Activated CD8-positive, alpha-beta memory T cell treated with anti-CD3 and anti-CD28 coated beads, Interleukin-2, amount 50 U/mL, for 24 hours (primary cell): ENCODE measurements at regions not wholly inside any gene's neighbourhood (a gene's known extent, or its start where the extent isn't known, plus 50 kb on each side); places are given as distances from the start of the nearest gene placed in this dataset.

Experiments used
- DNase-seq: peaks from one replicate; pipeline ENCODE4 v3.0.0-alpha.2; 2020; ENCODE audit errors: extremely low read depth

DNA sequence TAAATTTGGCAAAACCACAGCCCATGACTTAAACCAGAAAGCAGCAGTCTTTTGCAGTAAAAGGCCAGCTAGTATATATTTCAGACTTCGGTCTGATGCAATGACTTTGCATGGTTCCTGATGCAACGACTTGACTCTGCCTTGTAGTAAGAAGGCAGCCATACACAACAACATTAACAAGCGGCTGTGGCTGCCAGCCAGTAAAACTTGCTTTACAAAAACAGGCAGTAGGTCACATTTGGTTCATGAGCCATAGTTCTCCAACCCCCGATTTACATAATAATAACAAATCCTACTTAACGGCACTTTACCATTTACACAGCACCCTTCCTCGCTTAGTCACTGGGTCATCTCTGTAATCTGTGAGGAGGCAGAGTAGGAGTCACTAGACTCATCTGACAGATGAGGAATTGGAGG lies 410.3 kb downstream of the LRATD1 start:
- no peak for DNase-seq

DNA sequence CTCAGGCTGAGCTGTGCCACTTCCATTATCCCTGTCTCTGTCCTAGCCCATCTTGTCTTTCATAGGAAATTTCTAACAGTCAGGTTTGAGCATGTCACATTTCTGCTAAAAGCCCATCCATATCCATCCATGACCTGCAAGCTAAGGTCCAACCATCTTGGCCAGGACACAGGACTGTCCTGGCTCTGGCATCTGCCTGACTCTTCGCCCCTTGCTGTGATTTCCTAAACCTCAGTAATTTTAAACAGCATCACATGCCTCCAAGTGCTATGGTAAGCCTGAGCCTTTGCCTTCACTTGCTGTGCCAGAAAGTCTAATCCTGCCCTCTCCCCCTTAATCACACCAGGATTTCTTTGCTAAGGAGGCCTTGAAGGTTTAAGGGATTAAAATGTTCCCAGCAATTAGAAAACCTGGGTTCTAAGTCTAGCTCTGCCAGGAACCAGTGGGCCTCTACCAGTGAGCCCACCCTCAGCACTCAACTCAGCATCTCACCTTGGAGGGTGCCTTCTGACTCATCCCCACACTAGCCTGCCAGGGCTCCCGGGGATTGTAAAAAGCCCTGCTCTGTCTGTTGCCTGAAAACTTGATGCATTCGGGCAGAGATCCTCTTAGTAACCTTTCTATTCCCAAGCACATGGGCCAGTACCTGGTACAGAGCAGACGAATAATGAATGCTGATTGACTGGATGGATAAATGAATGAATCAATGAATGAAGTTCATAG lies 411.0 kb downstream of the LRATD1 start:
- no peak for DNase-seq

- no peak for DNase-seq
Measured at GRCh38 chr2:15045054-15045453, 412.5 kb downstream of the LRATD1 start.

DNA sequence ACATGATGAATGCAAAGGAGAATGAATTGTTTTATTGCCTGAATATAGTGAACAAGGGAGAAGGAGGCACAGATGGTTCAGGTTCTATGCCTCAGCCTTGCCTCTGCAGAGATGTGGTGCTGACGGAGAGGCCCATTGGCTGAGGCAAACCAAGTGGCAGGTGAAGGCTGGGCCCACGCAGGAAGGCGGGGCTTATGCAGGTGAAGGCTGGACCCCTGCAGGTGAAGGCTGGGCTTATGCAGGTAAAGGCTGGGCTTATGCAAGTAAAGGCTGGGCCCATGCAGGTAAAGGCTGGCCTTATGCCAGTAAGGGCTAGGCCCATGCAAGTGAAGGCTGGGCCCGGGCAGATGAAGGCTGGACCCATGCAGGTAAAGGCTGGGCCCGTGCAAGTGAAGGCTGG lies 414.7 kb downstream of the LRATD1 start:
- DNase-seq: no peak

DNA sequence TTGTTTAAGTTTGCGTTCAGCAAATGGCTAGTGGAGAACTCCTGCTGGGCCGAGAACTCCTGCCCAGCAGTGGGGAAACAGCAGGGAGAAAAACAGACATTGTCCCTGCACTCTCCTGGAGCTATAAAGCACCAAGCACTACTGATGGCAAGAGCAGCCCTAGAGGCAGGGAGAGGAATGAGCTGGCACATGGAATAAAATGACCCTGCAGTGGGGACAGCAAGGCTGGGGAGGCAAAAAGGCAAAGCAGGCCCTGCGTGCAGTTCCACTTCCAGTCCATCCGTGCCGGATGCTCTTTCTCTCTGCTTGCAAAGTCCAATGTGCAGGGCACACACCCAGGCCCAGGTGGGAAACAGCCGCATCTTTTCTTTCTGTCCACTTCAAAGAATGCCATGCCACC lies 415.5 kb downstream of the LRATD1 start:
- DNase-seq: no peak

DNA sequence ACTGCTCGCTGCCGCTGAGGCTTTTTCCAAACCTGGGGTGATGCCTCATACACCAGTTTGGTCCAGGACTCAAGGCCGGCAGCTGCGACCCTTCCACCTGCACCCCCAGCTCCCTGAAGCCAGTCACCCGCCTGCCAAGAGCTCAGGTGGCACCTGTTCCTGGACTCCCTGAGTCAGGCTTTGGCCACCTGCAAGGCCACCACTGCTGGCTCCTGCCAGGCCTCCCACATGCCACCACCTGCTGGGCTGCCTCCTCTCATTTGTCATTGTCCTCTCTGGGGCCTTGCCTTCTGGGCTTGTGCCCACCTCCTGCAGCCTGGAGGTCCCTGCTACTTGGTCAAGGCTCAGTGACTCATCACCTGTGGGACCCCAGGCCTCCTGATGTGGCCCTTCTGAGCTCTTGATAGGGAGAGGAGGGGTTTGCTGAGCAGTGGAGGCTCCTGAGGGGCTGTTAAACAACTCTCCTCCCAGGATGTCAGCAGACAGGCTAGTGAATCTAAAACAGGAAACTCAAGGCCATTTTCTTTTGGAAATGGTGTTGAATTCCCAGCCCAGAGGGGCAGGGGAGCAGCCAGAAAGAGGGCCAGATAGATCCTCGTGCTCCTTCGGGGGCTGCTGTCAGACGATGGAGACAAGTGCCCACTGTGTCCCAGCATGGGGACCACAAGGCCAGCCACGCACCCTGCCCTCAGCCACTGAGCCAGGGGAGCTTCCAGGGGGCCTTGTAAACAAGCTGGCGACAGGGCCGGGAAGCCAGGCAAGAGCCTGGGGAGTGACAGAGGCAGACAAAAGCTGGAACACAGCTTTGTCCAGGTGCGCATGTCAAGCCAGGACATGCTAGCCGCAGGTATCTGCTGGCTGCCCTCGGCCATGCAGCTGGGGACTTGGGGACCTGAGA lies 416.8 kb downstream of the LRATD1 start:
- DNase-seq: no peak

- no peak for DNase-seq
Measured at GRCh38 chr2:15050483-15050882, 418.0 kb downstream of the LRATD1 start.

DNA sequence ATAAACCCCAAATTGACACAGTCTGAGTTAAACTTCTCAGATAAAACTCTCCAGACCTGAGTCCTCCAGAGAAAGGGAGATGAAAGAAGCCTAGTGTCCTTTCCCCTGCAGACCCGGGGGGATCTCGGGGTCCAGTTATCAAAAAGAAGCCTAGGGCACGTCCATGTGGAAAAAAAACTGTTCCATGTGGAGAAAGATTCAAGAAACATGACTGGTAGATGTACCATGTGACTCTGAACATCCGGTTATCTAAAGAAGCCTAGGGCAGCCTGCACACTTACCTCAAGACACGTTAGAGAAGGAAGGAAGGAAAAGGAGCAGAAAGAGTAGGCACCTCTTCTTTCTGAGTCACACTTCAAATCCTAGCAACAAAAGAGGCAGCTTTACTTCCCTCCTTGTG lies 421.0 kb downstream of the LRATD1 start:
- no peak for DNase-seq

DNA sequence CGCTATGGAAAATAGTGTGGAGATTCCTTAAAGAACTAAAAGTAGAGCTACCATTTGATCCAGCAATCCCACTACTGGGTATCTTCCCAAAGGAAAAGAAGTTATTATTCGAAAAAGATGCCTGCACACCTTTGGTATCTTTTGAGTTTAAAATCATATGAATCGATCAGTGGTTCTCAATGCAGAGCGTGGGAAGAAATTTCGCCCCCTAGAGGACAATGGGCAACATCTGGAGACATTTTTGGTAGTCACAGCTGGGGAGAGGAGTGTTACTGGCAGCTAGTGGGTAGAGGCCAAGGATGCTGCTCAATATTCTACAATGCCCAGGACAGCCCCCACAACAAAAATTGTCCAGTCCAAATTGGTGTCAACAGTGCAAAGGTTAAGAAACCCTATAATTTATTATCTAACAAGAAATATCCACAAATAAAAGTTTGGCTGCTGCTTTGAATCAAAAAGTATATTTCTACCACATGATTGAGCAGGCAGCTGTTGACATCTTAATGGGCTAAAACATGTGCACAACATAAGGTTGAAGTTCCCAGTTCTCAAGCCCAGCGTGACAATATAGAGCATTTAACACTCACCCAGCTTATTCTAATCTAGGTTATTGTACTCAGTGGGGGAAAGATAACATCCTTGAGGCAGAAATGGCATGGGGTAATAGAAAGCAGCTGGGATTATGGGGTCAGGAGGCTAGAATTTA lies 425.7 kb downstream of the LRATD1 start:
- DNase-seq: no peak

DNA sequence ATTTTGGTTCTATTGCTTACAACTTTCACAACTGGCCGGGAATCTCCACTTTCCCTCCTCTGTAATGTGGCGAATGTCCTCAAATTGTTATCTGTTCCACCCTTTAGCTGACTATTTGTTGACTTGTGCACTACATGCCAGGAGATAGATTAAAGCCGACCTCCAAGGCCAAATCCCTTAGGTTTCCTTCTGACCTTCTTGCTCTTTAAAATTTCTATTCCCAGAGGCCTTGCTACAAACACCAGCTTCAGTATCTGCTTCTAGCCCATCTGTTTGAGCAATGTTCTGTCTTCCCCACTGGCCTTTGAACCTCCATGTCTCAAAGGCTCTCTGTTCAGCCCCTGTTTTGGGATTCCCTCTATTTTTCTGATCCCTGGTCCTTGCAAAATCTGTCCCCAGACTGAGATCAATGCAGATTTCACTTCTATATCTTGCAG lies 426.2 kb downstream of the LRATD1 start:
- DNase-seq: no peak

DNA sequence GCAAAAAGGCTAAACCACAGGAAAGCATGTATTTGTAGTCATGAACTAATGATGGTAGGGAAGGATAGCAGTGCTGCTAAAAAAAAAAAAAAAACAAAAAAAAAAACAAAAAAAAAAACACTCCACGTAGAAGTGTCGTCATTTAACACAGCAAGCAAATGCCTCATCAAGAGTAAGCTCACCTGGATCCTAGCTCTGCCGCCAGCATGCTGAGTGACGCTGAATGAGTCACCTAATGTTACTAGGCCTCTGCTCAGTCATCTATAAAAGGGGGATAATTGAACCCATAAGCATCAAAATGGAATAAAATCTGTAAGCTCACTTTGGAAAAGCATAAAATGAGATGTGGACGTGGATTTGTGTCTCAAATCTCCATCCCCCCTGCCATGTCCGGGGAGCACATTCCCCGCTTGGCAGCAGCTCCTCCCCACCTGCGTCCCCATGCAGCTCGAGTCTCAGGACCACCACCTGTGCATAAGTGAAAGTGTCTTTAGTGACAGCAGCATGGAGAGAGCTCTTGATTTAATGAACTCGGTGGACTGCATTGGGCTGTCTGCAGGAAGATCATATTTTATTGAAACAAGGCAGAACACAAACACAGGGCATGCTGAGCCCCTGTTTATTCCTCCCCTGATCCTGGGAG lies 427.5 kb downstream of the LRATD1 start:
- DNase-seq: no peak

DNA sequence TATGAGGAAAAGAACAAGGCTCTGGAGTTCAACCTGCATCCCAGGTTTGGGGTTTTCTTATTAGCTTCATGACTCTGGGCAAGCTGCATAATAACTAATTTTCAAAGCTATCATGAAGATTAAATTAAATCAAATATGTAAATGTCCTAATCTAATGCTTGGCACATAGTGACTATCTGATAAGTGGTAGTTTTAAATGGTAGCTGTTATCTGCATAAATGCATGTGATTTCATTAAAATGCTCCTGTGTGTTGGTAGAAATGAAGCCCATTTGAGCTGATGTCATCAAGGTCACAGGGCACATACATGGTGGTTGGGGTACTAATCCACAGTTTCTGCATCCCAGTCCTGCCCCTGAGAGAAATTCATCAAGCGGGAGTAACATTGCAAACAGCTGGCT lies 428.8 kb downstream of the LRATD1 start:
- DNase-seq: no peak

DNA sequence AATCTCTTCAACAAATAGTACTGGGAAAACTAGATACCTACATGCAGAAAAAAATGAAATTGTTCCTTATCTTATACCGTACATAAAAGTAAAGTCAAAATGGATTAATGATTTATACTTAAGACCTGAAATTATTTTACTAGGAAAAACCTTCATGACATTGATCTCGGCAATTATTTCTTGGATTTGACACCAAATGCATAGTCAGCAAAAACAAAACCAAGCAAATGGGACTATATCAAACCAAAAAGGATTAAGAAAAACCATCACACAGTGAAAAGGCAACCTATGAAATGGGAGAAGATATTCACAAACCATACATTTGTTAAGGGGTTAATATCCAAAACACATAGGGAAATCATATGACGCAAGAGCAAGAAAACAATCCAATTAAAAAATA lies 433.6 kb downstream of the LRATD1 start:
- DNase-seq: no peak

DNA sequence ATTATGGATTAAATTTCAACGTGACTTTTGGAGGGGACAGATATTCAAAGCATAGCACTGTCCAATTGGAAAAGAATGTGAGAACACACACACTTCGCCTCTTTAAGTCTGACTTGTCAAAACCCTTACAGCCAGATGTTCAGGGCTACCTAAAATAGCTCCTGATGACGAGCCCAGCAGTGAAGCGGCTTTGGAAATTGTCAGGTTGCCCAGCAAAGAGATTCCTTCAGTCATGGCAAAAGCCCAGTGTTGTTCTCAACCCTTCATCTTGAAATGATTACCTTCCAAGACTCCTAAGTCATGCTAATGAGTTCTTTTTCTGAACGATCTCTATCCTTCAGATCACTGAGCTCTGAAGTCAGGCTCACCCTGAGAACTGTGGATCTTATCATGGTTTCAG lies 436.6 kb downstream of the LRATD1 start:
- DNase-seq: no peak

- no peak for DNase-seq
Measured at GRCh38 chr2:15072836-15073235, 440.3 kb downstream of the LRATD1 start.

DNA sequence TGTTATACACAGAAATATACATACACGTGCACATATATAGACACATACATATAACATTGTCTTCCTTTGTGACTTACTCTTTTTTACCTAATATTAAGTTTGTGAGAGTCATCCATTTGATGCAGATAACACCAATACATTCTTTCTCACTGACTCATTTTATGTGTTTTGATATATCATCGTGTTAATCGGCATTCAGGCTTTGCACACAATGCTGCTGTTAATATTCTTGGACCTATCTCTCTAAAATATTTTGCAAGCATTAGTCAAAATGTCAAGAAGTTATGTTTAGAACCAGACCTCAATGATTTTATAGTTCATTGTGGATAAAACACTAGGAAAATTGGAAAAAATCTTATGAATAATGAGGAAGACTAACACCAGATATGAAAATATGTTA lies 441.1 kb downstream of the LRATD1 start:
- no peak for DNase-seq

DNA sequence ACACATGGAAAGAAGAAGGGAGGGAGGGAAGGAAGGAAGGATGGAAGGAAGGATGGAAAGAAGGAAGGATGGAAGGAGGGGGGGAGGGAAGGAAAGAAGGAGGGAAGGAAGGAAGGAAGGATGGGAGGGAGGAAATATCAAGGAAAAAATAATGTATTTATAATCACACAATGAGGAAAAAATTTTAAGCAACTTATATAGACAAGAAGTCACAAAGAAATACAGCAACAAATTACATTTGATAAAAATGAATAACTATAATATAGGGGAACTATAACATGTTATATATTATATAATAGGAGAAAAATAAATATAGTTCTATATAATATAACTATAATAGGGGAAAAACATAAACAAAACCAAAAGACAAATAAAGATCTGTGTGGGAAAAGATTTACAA lies 441.8 kb downstream of the LRATD1 start:
- DNase-seq: no peak

DNA sequence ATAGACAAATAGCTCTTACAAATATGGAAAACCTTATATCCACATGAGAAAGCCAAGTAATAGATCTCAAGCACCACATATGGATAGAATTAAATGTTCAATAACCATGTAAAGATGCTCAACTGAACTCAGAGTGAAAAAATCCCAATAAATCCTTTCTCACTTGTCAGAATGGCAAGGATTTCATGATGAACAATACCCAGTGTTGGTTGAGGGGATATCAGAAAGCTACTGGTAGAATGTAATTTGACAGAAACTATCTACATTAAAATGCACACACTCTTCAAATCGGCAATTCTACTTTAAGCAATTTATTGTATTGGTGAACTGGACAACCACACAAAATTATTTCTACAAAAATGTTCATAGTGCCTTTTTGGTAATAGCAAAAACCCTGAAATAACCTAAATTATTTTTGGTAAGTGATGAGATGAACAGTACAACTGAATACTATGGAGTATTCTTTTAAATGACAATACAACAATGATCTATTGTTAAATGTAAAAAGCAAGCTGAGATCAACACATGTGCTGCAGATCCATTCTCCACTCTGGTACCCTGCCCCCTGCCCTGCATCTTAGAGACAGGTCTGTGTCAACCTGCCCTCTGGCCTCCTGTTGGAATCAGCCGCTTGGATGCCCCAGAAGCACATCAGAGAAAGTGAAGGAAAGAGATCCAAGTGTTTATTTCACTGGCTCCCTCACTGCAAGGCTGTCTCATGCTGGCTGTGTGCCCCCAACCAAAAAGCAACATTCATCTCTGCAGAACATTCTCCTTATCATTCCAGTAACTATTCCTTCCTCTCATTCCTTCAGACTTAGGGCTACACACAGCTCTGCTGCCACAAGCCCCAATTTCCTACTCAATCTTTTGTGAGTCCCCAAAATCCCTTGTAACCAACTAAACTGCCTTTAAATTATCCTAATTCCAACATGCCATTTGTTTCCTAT lies 442.5 kb downstream of the LRATD1 start:
- no peak for DNase-seq

DNA sequence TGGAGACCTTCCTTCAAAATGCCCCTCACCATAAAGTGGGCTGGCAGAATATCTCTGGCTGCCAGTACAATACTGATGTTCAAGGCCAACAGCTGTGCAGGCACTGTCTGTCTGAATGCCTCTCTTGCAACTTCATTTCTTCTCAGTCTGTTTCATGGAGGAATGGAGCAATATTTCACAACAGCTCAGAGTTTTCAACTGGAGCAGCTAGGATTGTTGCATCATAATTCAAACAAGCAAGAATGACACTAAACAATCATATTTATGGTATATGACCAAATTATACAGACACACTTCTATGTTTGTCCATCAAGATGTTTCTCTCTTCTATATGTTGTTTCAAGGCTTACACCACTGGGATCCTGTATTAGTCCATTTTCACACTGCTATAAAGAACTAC lies 444.2 kb downstream of the LRATD1 start:
- no peak for DNase-seq

DNA sequence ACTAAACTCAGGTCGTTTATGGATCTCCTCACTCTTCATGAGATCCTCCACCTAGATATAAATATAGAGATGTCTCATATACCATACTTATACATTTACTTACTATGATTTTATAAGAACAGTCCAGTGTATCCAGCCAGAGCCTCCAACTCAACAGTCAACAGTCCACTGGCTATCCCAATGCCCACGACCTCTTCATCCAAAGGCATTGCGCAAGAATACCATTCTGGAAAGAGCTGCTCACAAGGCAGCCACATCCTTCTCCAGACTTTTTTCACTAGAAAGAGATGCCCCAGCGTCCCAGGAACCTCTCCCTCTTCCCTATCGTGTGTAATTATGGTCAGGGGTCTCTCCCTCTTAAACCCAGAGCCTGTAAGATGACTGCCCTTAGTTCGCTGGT lies 448.8 kb downstream of the LRATD1 start:
- no peak for DNase-seq
